Islet of Langerhans (tissue), 1 donor: ENCODE measurements at regions not wholly inside any gene's neighbourhood (a gene's known extent, or its start where the extent isn't known, plus 50 kb on each side); places are given as distances from the start of the nearest gene placed in this dataset.

Source experiments
- FAIRE-seq: peaks from one replicate; lab custom pipeline; 2011; peaks lifted over from hg19 to GRCh38; lab: Jason Lieb, UNC

- FAIRE-seq, result no peak
Measured at GRCh38 chr12:13680916-13681315, 300.5 kb downstream of the GRIN2B start.

GRCh38 chr12:13676880-13677279 lies 304.5 kb downstream of the GRIN2B start:
- no peak for FAIRE-seq

- FAIRE-seq, result no peak
Measured at GRCh38 chr12:13670285-13670866, 311.0 kb downstream of the GRIN2B start.

GRCh38 chr12:13668880-13669279 lies 312.5 kb downstream of the GRIN2B start:
- FAIRE-seq, result no peak

GRCh38 chr12:13666806-13667205 lies 314.6 kb downstream of the GRIN2B start:
- FAIRE-seq, result no peak

- FAIRE-seq, result peak; percentile 70
Measured at GRCh38 chr12:13661005-13661887, 320.2 kb downstream of the GRIN2B start.

GRCh38 chr12:13654456-13654855 lies 326.9 kb downstream of the GRIN2B start:
- FAIRE-seq, result no peak

- FAIRE-seq, result no peak
Measured at GRCh38 chr12:13652105-13652504, 329.3 kb downstream of the GRIN2B start.

- FAIRE-seq, result no peak
Measured at GRCh38 chr12:13635709-13636108, 345.7 kb downstream of the GRIN2B start.

GRCh38 chr12:13631873-13632272 lies 349.5 kb downstream of the GRIN2B start:
- no peak for FAIRE-seq

GRCh38 chr12:13630354-13630753 lies 351.0 kb downstream of the GRIN2B start:
- FAIRE-seq, result no peak

GRCh38 chr12:13628067-13628466 lies 353.3 kb downstream of the GRIN2B start:
- no peak for FAIRE-seq

- no peak for FAIRE-seq
Measured at GRCh38 chr12:13627536-13627935, 353.9 kb downstream of the GRIN2B start.

- FAIRE-seq, result no peak
Measured at GRCh38 chr12:13613297-13613696, 368.1 kb downstream of the GRIN2B start.

GRCh38 chr12:13609894-13610679 lies 371.3 kb downstream of the GRIN2B start:
- no peak for FAIRE-seq

GRCh38 chr12:13606290-13606689 lies 375.1 kb downstream of the GRIN2B start:
- FAIRE-seq, result no peak

GRCh38 chr12:13603953-13604352 lies 377.4 kb downstream of the GRIN2B start:
- FAIRE-seq, result no peak

GRCh38 chr12:13602172-13602571 lies 379.2 kb downstream of the GRIN2B start:
- FAIRE-seq, result no peak

GRCh38 chr12:13599176-13599575 lies 382.2 kb downstream of the GRIN2B start:
- FAIRE-seq, result no peak

- FAIRE-seq, result no peak
Measured at GRCh38 chr12:13597837-13598236, 383.6 kb downstream of the GRIN2B start.

- no peak for FAIRE-seq
Measured at GRCh38 chr12:13597166-13597565, 384.2 kb downstream of the GRIN2B start.

GRCh38 chr12:13596714-13597113 lies 384.7 kb downstream of the GRIN2B start:
- no peak for FAIRE-seq
